HG02852 (cell line): ENCODE measurements at regions not wholly inside any gene's neighbourhood (a gene's known extent, or its start where the extent isn't known, plus 50 kb on each side); places are given as distances from the start of the nearest gene placed in this dataset.
"Not testable (repeated sequence)": the region's sequence is repeated elsewhere in the genome, so short reads cannot be mapped to it uniquely, and the experiment has no call there.

Experiments
- ATAC-seq: cut with Tn5 transposase; IDR thresholded peaks from one replicate; pipeline ENCODE4 v1.9.1; 2021; ENCODE audit warnings: mild to moderate bottlenecking, moderate library complexity; ENCODE audit not compliant: unreplicated experiment

GRCh38 chrX:28408017-28408723 is 179.1 kb upstream of the IL1RAPL1 start:
- no peak for ATAC-seq

DNA sequence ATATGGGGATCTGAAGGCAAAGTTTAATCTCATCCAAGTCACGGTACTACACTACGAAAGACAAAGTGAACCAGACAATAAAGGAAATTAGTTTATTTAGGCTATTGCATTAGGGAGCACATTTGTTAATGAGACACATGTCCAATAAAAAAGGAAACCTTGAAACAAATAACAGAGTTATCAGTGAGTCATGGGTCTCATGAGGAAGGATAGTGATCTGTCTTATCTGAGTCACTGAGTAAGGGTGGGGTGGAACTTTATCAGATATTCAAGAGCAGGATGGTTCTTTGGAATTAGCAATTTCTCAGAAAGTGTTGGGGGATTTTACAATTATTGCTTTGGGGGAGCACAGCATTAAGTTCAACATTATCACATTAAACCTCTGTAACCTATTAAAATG is 188.9 kb upstream of the IL1RAPL1 start:
- no peak for ATAC-seq

DNA sequence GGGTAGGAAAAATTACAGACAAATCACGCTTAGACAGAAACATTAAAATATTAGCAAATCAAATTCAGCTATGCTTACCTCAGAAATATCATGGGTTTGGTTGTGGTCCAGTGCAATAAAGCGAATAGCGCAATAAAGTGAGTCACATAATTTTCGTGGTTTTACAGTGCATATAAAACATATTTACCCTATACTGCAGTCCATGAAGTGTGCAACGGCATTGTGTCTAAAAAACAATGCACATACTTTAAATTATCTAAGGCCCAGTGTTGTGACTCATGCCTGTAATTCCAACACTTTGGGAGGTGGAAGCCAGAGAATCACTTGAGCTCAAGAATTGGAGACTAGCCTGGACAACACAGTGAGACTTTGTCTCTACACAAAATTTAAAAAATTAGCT is 195.7 kb upstream of the IL1RAPL1 start:
- no peak for ATAC-seq

GRCh38 chrX:28379103-28379502 is 208.1 kb upstream of the IL1RAPL1 start:
- ATAC-seq: no peak

- not testable (repeated sequence) for ATAC-seq
Measured at GRCh38 chrX:28367649-28368048, 219.6 kb upstream of the IL1RAPL1 start.

- no peak for ATAC-seq
Measured at GRCh38 chrX:28351801-28352200, 235.4 kb upstream of the IL1RAPL1 start.

- ATAC-seq: no peak
Measured at GRCh38 chrX:28349888-28350287, 237.4 kb upstream of the IL1RAPL1 start.

GRCh38 chrX:28347476-28347875 is 239.8 kb upstream of the IL1RAPL1 start:
- ATAC-seq: no peak

- ATAC-seq: no peak
Measured at GRCh38 chrX:28329156-28329555, 258.1 kb upstream of the IL1RAPL1 start.

DNA sequence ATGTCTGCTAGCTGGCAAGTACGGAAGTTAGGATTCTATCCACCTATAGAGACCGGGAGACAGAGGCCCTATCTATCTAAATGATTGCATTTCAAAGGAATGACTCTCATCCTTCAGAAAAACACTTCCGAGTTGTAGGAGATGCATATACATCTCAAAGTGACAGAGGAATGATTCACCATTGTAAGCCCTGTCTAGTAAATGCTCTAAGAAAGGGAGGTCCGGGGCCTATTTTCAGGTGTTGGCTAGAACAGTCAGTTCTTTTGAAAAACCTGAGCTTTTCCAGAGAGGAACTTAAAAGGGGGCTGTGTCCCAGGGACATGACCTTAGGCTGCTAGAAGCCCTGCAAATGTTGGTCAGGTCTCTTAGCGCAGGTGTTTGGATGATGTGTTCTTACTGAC is 262.9 kb upstream of the IL1RAPL1 start:
- ATAC-seq: no peak

DNA sequence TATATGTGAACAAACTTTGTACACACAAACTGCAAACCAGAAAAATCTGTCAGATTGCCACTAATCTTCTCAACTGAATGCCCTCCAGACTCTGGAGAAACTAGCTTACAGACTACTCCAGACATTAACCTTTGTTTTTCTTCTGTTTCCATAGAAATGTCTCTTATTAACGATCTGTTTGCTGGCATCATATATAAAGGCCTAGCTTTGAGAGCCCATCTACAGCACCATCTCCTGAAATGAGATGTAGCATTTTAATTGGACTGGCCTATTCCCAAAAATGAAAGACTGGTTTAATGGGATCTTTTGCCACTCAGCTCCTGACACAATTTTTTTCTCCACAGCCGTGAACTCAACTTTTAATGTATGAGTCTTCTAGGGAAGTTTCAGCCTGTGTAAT is 266.0 kb upstream of the IL1RAPL1 start:
- ATAC-seq: no peak

DNA sequence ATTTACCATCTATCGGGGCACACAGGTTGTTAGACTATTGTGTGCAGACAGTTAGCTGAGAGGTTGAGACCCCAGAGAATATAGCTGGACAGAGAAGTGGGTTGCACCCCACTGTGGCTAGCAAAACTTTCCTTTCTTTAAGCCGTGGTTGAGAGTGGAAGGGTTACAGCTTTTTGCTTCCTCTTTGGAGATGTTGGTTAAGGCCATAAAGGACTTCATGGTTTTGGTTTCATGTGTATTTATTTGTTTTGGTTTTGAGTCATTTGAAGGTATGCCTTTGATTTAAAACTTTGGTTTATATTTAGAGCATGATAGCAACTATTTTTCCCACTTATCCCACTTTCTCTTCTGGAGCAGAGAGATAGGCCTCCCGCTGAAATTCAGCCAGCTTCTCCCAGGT is 274.3 kb upstream of the IL1RAPL1 start:
- ATAC-seq: no peak

DNA sequence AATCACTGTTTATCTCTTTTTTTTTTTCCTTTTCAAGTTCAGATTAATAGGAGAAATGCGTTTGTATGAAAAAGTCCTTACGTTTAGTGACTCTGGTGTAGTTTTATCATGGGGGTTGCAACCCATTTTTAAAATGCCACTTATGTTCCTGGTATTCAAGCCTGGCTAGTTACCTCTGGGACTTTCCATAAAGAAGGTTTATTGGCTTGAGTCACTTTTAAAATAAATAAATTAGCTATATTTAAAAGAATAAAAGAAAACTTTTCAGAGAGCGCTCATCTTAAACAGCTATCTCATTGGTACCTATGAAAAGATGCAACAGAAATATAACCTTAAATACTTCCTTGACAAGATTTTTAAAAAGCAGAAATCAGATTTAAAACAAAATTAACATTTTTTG is 275.0 kb upstream of the IL1RAPL1 start:
- ATAC-seq: no peak

GRCh38 chrX:28311466-28311865 is 275.8 kb upstream of the IL1RAPL1 start:
- ATAC-seq: no peak

DNA sequence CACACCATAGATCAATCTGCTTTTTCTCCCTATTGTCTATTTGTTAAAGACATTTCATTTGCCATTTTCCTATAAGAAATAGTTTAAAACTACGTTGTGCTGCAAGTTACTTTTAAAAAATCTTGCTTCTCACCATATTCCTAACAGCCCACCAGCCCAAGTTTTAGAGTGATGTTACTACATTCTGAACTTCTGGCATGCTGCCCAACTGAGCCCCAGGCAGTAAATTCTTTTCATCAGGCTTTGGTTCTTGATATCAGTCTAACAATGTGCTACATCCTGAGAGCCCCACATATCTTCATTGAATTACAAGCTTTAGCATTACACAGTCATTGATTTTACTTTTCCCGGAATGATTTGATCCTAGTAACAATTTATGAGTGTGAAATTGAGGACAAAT is 283.8 kb upstream of the IL1RAPL1 start:
- no peak for ATAC-seq

- no peak for ATAC-seq
Measured at GRCh38 chrX:28278726-28279125, 297.5 kb upstream of the DCAF8L1 start.

DNA sequence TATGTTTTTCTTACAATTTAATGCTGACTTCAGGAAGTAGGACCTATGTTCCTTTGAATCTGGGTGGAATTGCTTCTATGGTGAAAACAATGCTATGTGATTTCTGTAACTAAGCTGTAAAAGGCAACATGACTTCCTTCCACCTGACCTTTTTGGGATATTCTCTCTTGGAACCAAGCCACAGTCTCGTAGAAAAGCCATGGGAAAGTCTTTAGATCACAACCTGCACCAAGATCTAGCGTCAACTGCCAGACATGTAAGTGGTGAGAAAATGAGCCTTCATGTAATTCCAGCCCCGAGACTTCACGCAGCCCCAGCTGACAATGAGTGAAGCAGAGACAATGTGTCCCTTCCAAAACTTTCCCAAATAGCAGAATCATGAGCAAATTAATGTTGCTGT is 297.0 kb upstream of the DCAF8L1 start:
- ATAC-seq: no peak

DNA sequence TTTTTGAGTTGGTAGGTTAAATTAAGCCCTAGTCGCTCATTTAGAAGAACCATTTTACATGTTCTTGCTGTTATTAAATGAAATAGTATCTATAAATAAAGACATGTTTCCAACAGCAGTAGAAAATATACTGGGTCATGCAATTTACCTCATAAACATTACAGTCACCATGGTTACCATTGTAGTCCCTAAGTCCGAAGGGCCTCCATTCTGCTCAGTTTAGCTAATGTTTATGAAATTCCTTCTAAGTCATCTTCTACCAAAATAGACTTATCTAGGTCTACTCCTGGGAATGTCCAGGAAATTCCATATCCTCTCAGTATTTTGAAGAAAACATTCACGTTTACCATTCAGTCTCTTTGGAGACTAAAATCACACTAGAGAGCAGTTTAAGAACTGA is 292.5 kb upstream of the DCAF8L1 start:
- ATAC-seq: no peak

DNA sequence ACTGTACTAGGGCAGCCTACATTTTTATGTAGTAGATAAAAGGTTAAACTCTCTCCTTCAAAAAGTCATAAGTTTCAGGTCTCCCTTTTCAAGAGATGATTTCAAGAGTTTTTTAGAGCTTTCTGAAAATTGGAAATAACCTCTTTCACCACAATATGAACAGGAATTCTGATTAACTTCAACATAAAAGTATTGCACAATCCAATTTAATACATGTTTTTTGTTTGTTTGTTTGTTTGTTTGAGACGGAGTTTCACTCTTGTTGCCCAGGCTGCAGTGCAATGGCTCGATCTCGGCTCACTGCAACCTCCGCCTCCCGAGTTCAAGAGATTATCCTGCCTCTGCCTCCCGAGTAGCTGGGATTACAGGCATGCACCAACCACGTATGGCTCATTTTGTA is 265.4 kb upstream of the DCAF8L1 start:
- no peak for ATAC-seq

- ATAC-seq: no peak
Measured at GRCh38 chrX:28229217-28229616, 248.0 kb upstream of the DCAF8L1 start.

- no peak for ATAC-seq
Measured at GRCh38 chrX:28225513-28225912, 244.3 kb upstream of the DCAF8L1 start.

DNA sequence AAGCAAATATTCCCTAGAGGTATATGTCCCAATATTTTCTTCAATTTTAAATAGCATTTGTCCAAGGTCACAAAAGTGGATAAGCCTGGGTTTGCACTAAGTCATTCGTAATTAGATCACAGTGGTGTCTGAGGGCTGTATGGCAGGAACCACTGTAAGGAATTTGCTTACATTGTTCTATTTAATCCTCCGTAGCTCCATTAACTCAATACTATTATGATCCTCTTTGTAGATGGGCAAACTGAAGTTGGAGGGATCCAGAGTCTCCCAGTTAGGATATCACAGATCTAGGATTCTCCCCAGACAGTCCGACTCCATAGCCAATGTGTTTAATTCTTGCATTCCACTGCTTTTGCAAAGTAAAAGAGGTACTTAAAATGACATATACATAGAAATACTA is 242.7 kb upstream of the DCAF8L1 start:
- ATAC-seq: no peak

- ATAC-seq: no peak
Measured at GRCh38 chrX:28223469-28223868, 242.2 kb upstream of the DCAF8L1 start.
